HCT116 (cell line): ENCODE measurements at regions not wholly inside any gene's neighbourhood (a gene's known extent, or its start where the extent isn't known, plus 50 kb on each side); places are given as distances from the start of the nearest gene placed in this dataset.

Experiments used
- ATAC-seq: fragments of 200-7000 bp; cut with Tn5 transposase; 2 replicates; pipeline ENCODE4 v1.9.1; 2020; ENCODE audit warnings: mild to moderate bottlenecking, moderate library complexity
- BruUV-seq: library from RNA; stranded (reverse); fragments of 400-500 nt; replicated peaks from 2 replicates; lab custom pipeline; 2021; lab: Mats Ljungman, UMichigan
- CTCF ChIA-PET: fragments of 300-600 bp; sonication (Branson Sonifier 250); formaldehyde crosslinking; loops from one replicate; lab custom pipeline; 2021; ENCODE audit warnings: antibody characterized with exemption; lab: Charles Lee
- POLR2A ChIA-PET: fragments of 300-600, 350-600 bp; sonication (Branson Sonifier 250); formaldehyde crosslinking; loops from one replicate; lab custom pipeline; 2021; ENCODE audit warnings: antibody characterized with exemption; lab: Charles Lee
- RAD21 ChIA-PET, 2 experiments: fragments of 300-600 bp; sonication (Branson Sonifier 250); formaldehyde crosslinking; loops; one replicate each; lab custom pipeline; 2023; ENCODE audit warnings: low total read pairs in 2 of 2; ENCODE audit not compliant: uncharacterized antibody in 2 of 2, unreplicated experiment in 2 of 2, low non-redundant PET in 1 of 2; lab: Charles Lee
- DNase-seq: peaks from one replicate; pipeline ENCODE4 v3.0.0-alpha.2; 2010; ENCODE audit warnings: low read depth, low spot score
- H2AFZ ChIP-seq: fragments of 200-600 bp; shearing (Covaris generic), sonication (generic); 2 replicates; pipeline ENCODE4 v1.6.1; 2017; ENCODE audit warnings: low read depth, mixed run types, mixed read lengths, antibody characterized with exemption, low read length; ENCODE audit not compliant: poor library complexity, severe bottlenecking
- H3K27ac ChIP-seq: 2 replicates; pipeline ENCODE4 v1.5.1; 2012; ENCODE audit warnings: low read depth, low read length
- H3K27me3 ChIP-seq: fragments of 200-600 bp; sonication (generic); 2 replicates; pipeline ENCODE4 v1.6.1; 2016; ENCODE audit warnings: mixed run types, low read length, mixed read lengths; ENCODE audit not compliant: insufficient read depth
- H3K36me3 ChIP-seq, 2 experiments: fragments of 200-500 bp in 1 of 2; fragments of 200-600 bp in 1 of 2; sonication (Bioruptor generic) in 1 of 2; sonication (generic) in 1 of 2; 2 replicates each; pipeline versions ENCODE4 v1.5.1 to v1.6.1; 2014 to 2016; ENCODE audit warnings: low read length in 2 of 2, inconsistent platforms in 1 of 2, mixed read lengths in 1 of 2, mixed run types in 1 of 2; ENCODE audit not compliant: insufficient read depth in 2 of 2, control insufficient read depth in 1 of 2
- H3K4me1 ChIP-seq, 2 experiments: fragments of 200-600 bp in 1 of 2; sonication (generic) in 1 of 2; 2 replicates each; pipeline versions ENCODE4 v1.5.1 to v1.6.1; 2012 to 2017; ENCODE audit warnings: low read length in 2 of 2, inconsistent platforms in 1 of 2, mild to moderate bottlenecking in 1 of 2, mixed read lengths in 1 of 2, mixed run types in 1 of 2, moderate library complexity in 1 of 2; ENCODE audit not compliant: insufficient read depth in 2 of 2, control insufficient read depth in 1 of 2
- H3K4me2 ChIP-seq: fragments of 200-600 bp; sonication (generic); 2 replicates; pipeline ENCODE4 v1.6.1; 2017; ENCODE audit warnings: mixed run types, low read length, mixed read lengths
- H3K4me3 ChIP-seq, 2 experiments: fragments of 200-600 bp in 1 of 2; sonication (generic) in 1 of 2; replicated peaks in 1 of 2; 2 replicates each; pipeline ENCODE4 v1.5.1; 2011 to 2016; ENCODE audit warnings: low read length in 2 of 2, control low read depth in 1 of 2, low read depth in 1 of 2, mild to moderate bottlenecking in 1 of 2, mixed read lengths in 1 of 2, mixed run types in 1 of 2
- H3K79me2 ChIP-seq: fragments of 200-600 bp; sonication (generic); 2 replicates; pipeline ENCODE4 v1.6.1; 2017; ENCODE audit warnings: mild to moderate bottlenecking, mixed run types, low read length, moderate library complexity, mixed read lengths; ENCODE audit not compliant: insufficient read depth
- H3K9ac ChIP-seq: fragments of 200-600 bp; sonication (generic); 2 replicates; pipeline ENCODE4 v1.6.1; 2016; ENCODE audit warnings: low read length, mixed read lengths
- H3K9me2 ChIP-seq: fragments of 200-600 bp; sonication (generic), shearing (Covaris generic); 2 replicates; pipeline ENCODE4 v1.6.1; 2017; ENCODE audit warnings: mixed run types, mild to moderate bottlenecking, moderate library complexity; ENCODE audit not compliant: insufficient read depth
- H3K9me3 ChIP-seq, 2 experiments: fragments of 200-500 bp in 1 of 2; fragments of 200-600 bp in 1 of 2; sonication (Bioruptor generic) in 1 of 2; sonication (generic) in 1 of 2; 2 replicates each; pipeline ENCODE4 v1.6.1; 2014 to 2017; ENCODE audit warnings: low read length in 2 of 2, mixed read lengths in 2 of 2, inconsistent platforms in 1 of 2, low read depth in 1 of 2, mild to moderate bottlenecking in 1 of 2, mixed run types in 1 of 2, moderate library complexity in 1 of 2; ENCODE audit not compliant: control insufficient read depth in 1 of 2, insufficient read depth in 1 of 2
- H4K20me1 ChIP-seq: fragments of 200-600 bp; sonication (generic), shearing (Covaris generic); 2 replicates; pipeline ENCODE4 v1.6.1; 2017; ENCODE audit warnings: mixed run types, mild to moderate bottlenecking, moderate library complexity; ENCODE audit not compliant: insufficient read depth
- ATF3 ChIP-seq: IDR thresholded peaks from 2 replicates; pipeline ENCODE4 v1.6.1; 2012
- CBX3 ChIP-seq: IDR thresholded peaks from 2 replicates; pipeline ENCODE4 v1.6.1; 2012; ENCODE audit warnings: low read depth
- CEBPB ChIP-seq: IDR thresholded peaks from 2 replicates; pipeline ENCODE4 v1.6.1; 2012; ENCODE audit warnings: low read depth
- CTCF ChIP-seq, 3 experiments: fragments of 200-600 bp in 1 of 3; sonication (generic) in 1 of 3; IDR thresholded peaks in 2 of 3; conservative IDR thresholded peaks in 1 of 3; 2 replicates each; pipeline ENCODE4 v1.5.1; 2012 to 2017; ENCODE audit warnings: low read depth in 2 of 3, low read length in 2 of 3, antibody characterized with exemption in 1 of 3, borderline replicate concordance in 1 of 3, control low read depth in 1 of 3, mild to moderate bottlenecking in 1 of 3, mixed read lengths in 1 of 3, mixed run types in 1 of 3, moderate library complexity in 1 of 3; ENCODE audit not compliant: insufficient read depth in 1 of 3
- EGR1 ChIP-seq: IDR thresholded peaks from 2 replicates; pipeline ENCODE4 v1.6.1; 2012; ENCODE audit warnings: low read depth
- ELF1 ChIP-seq: IDR thresholded peaks from 2 replicates; pipeline ENCODE4 v1.6.1; 2012; ENCODE audit warnings: low read depth, borderline replicate concordance
- EZH2 ChIP-seq: fragments of 200-600 bp; sonication (generic); IDR thresholded peaks from 2 replicates; pipeline ENCODE4 v1.6.1; 2017; ENCODE audit warnings: antibody characterized with exemption, mixed run types
- FOSL1 ChIP-seq: IDR thresholded peaks from 2 replicates; pipeline ENCODE4 v1.6.1; 2012; ENCODE audit warnings: low read depth
- JUND ChIP-seq: IDR thresholded peaks from 2 replicates; pipeline ENCODE4 v1.6.1; 2012
- MAX ChIP-seq: IDR thresholded peaks from 2 replicates; pipeline ENCODE4 v1.6.1; 2012
- POLR2A ChIP-seq: IDR thresholded peaks from 2 replicates; pipeline ENCODE4 v1.7.0; 2011; ENCODE audit warnings: borderline replicate concordance; ENCODE audit not compliant: insufficient read depth, insufficient read length; ENCODE audit errors: extremely low read depth
- RAD21 ChIP-seq: IDR thresholded peaks from 2 replicates; pipeline ENCODE4 v1.6.1; 2012; ENCODE audit warnings: low read depth, mild to moderate bottlenecking
- REST ChIP-seq: IDR thresholded peaks from 2 replicates; pipeline ENCODE4 v1.6.1; 2012; ENCODE audit warnings: low read depth
- SIN3A ChIP-seq: IDR thresholded peaks from 2 replicates; pipeline ENCODE4 v1.6.1; 2012; ENCODE audit warnings: low read depth
- SP1 ChIP-seq: IDR thresholded peaks from 2 replicates; pipeline ENCODE4 v1.6.1; 2012; ENCODE audit warnings: low read depth
- SRF ChIP-seq: IDR thresholded peaks from 2 replicates; pipeline ENCODE4 v1.6.1; 2012; ENCODE audit warnings: low read depth
- TCF7L2 ChIP-seq: IDR thresholded peaks from 2 replicates; pipeline ENCODE4 v1.7.0; 2011; ENCODE audit warnings: borderline replicate concordance, inconsistent platforms; ENCODE audit not compliant: insufficient read depth, insufficient read length; ENCODE audit errors: extremely low read depth
- ZFX ChIP-seq: fragments of 450-650 bp; IDR thresholded peaks from 2 replicates; pipeline ENCODE4 v1.6.1; 2017
- ZNF274 ChIP-seq: fragments of 200-500 bp; sonication (Bioruptor generic); IDR thresholded peaks from 2 replicates; pipeline ENCODE4 v1.6.1; 2014; ENCODE audit warnings: mild to moderate bottlenecking, low read depth, low read length, inconsistent platforms
- intact Hi-C: fragments of 100-400 bp; cut with micrococcal nuclease; formaldehyde crosslinking; loops from 2 replicates; pipeline ENCODE4 v1.10.0; 2022
- TF ChIP-seq, protein P1 (sequence below): IDR thresholded peaks from 2 replicates; pipeline ENCODE4 v1.6.1; 2011; ENCODE audit warnings: mild to moderate bottlenecking, low read length, moderate library complexity; ENCODE audit not compliant: insufficient replicate concordance; ENCODE audit errors: extremely low read depth

DNA sequence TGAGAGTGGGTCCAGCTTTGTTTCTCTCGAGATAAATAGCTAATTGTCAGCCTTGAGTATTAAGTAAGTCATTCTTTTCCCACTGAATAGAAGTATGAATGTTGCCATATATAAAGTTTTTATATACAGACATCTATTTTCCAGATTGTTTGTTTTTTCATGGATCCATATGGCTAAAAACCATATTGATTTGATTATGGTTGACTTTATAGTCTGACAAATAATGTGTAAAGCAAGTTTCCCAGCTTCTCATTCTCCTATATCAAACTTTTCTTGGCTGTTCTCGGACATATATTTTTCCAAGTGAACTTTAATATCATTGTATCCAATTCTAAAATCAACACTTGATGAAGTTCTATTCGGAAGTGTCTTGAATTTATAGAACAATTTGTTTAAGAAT is 352.4 kb upstream of the MEOX2 start:
- TF ChIP-seq POLR2A, result no peak
- no peak for TF ChIP-seq ZFX
- TF ChIP-seq MAX, result no peak
- TF ChIP-seq EZH2, result no peak
- no peak for TF ChIP-seq RAD21
- no peak for TF ChIP-seq CTCF (IDR thresholded peaks at IDR 0.05 in 2 of 3, conservative IDR thresholded peaks at IDR 0.05 in 1 of 3; ENCODE audit: borderline replicate concordance in 1 of 3, insufficient read depth in 1 of 3, low read depth in 2 of 3, low read length in 2 of 3)
- TF ChIP-seq REST, result no peak
- no peak for TF ChIP-seq SIN3A
- no peak for TF ChIP-seq TCF7L2
- TF ChIP-seq FOSL1, result no peak
- TF ChIP-seq SP1, result no peak
- no peak for TF ChIP-seq CEBPB
- TF ChIP-seq ATF3, result no peak
- TF ChIP-seq ZNF274, result no peak
- no peak for TF ChIP-seq JUND
- no peak for TF ChIP-seq EGR1
- no peak for TF ChIP-seq SRF
- TF ChIP-seq, protein P1, sequence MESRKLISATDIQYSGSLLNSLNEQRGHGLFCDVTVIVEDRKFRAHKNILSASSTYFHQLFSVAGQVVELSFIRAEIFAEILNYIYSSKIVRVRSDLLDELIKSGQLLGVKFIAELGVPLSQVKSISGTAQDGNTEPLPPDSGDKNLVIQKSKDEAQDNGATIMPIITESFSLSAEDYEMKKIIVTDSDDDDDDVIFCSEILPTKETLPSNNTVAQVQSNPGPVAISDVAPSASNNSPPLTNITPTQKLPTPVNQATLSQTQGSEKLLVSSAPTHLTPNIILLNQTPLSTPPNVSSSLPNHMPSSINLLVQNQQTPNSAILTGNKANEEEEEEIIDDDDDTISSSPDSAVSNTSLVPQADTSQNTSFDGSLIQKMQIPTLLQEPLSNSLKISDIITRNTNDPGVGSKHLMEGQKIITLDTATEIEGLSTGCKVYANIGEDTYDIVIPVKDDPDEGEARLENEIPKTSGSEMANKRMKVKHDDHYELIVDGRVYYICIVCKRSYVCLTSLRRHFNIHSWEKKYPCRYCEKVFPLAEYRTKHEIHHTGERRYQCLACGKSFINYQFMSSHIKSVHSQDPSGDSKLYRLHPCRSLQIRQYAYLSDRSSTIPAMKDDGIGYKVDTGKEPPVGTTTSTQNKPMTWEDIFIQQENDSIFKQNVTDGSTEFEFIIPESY, result no peak
- TF ChIP-seq ELF1, result no peak
- no peak for TF ChIP-seq CBX3
- no peaks in the 10 kb centered on the region for H3K9me2 ChIP-seq
- H3K4me1 ChIP-seq, result no peaks in the 10 kb centered on the region
- intact Hi-C loops, result no loop called here
- H3K27me3 ChIP-seq, result no peaks in the 10 kb centered on the region
- H3K4me2 ChIP-seq, result no peak overlapping the region
- BruUV-seq, result no TSS peak
- no peak overlapping the region for H2AFZ ChIP-seq
- H4K20me1 ChIP-seq, result no peaks in the 10 kb centered on the region
- no peaks in the 10 kb centered on the region for H3K79me2 ChIP-seq
- H3K4me3 ChIP-seq, result no peak overlapping the region
- no peaks in the 10 kb centered on the region for H3K9me3 ChIP-seq
- DNase-seq (no peak), ATAC-seq (no peak)
- H3K9ac ChIP-seq, result no peak overlapping the region
- no peak overlapping the region for H3K27ac ChIP-seq
- CTCF ChIA-PET, result interaction anchor here (0.9 kb wide), 1 partner anchor 318 kb away, joined by 3 read pairs; no protein-coding TSS in a partner anchor
- RAD21 ChIA-PET, result no interaction called here
- no peaks in the 10 kb centered on the region for H3K36me3 ChIP-seq
- POLR2A ChIA-PET, result no interaction called here
